DMS 273 (cell line): ENCODE measurements at regions not wholly inside any gene's neighbourhood (a gene's known extent, or its start where the extent isn't known, plus 50 kb on each side); places are given as distances from the start of the nearest gene placed in this dataset.
"Not testable (repeated sequence)": the region's sequence is repeated elsewhere in the genome, so short reads cannot be mapped to it uniquely, and the experiment has no call there.

Experiments used
- DNase-seq: peaks from one replicate; lab custom pipeline; 2025; ENCODE audit not compliant: unreplicated experiment; lab: John Stamatoyannopoulos, UW

DNA sequence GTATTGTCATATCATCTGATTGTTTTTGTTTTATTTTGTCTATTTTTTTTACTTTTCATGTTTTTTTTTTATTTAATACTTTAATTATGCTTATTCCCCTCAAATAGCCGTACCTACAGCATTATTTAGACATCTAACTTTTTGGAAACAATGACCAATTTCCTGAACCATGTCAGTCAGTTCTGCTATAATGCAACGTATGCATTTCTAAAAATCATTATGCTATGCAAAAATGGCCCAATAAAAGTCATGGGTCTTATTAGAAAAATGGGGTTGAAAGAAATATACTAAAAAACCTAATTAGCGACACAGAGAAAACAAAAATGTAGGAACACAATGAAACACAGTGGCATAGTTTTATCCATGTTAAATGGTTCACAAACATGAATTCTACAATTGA is 1454.7 kb downstream of the GRIK2 start:
- DNase-seq = no peak

DNA sequence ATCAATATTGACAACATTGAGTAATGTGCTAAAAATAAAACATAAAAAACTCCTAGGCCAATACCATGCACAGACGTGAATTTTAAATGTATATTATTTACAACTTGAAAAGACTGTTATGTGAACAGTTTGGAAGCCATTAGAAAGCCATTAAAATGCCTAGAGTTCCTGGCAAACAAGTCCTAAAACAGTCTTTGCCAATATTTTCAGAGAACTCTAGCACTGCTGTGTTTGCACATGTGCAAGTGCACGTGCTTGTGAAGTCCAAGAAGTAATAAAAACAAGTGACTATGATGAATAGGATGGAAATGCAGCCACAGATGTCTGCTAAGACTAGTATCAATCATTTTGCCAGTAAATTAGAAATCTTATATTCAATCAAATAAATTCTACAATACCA is 1447.6 kb downstream of the GRIK2 start:
- DNase-seq = no peak

DNA sequence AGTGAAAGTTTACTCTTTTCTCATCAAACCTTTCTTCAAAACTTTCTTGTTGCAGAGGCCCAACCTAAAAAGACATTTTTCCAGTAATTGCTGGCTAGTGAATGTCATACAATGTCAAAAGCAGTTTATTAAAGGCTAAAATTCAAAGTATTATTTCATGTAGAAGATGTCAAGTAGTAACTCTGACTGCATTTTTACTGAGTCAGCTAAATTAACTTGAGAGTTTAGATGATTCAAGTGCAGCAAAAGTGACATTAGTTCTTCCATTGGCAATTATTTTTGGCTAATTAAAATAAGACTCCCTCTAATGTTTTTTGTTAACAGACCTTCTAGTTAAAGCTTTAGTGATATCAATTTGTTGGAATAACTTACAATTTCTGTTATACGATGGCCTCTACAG is 1438.5 kb downstream of the GRIK2 start:
- DNase-seq = no peak

DNA sequence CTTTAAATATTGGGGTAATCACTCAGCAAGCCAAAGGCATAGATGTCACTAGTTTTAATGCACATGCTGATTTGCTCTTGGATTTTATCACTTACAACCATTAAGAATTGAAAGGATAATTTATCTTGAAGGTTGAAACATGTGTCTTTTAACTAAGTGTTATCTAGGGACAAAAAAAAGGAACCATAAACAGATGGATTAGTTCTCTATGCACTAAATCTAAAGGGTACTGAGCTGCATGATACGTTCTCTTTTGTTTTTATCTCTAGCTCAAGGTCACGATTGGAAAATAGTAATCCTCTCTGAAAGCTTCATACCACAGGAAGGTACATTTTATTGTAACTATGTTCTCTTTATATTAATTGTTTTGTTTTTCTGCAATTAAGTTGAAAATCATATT is 1426.6 kb downstream of the GRIK2 start:
- no peak for DNase-seq

DNA sequence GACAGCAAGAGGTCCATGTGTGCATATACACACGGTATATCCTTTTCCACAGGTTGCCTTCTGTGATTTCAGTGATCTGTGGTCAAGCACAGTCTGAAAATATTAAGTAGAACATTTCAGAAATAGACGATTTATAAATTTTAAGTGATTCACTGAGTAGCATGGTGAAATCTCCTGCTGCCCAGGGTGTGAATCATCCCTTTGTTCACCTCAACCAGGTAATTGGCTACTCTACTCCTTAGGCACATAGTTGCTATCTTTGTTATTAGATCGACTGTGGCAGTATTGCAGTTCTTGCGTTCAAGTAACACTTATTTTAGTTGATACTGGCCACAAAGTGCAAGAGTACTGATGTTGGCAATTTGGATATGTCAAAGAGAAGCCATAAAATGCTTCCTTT is 1421.7 kb downstream of the GRIK2 start:
- DNase-seq = no peak

DNA sequence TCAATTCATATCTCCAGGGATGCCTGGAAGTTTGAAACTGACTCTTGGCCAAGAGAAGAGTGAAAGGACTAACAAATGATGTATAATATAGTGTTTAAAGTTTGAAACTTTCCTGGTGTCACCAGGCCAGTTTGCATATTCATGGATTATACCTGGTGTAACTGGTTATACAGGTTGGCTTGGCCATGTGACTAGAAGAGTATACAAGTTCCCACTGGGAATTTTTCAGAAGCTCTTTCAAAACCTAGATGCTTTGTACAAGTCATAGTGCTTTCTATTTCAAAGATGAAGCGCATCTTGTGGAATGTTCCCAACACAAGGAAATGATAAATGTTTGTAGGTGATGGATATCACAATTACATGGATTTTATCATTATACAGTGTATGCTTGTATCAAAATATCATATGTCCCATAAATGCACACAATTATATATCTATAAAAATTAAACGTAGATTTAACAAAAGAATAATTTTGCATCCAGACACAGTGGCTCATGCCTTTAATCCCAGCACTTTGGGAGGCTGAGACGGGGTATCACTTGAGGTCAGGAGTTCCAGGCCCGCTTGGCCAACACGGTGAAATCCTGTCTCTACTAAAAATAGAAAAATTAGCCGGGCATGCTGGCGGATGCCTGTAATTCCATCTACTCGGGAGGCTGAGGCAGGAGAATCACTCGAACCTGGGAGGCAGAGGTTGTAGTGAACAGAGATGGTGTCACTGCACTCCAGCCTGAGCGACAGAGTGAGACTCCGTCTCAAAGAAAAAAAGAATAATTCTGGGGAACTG is 1420.2 kb downstream of the GRIK2 start:
- no peak for DNase-seq

DNA sequence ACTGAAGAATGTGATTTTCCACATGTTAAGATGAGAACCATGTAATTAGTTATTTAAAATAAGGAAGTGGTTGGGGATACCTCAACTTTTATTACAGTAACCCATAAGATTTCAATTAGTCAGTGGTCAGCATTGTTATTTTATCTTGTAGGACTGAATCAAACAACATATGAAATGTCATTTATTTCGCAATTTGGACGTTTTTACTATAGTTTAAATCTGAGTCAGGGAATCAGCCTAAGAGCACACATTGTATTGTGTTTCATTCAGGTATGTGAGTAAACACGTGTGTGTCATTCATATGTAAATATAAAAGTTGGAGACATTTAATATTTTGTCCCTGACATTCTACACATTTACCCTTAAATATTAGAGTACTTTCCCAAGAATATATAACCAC is 1418.7 kb downstream of the GRIK2 start:
- DNase-seq = no peak

DNA sequence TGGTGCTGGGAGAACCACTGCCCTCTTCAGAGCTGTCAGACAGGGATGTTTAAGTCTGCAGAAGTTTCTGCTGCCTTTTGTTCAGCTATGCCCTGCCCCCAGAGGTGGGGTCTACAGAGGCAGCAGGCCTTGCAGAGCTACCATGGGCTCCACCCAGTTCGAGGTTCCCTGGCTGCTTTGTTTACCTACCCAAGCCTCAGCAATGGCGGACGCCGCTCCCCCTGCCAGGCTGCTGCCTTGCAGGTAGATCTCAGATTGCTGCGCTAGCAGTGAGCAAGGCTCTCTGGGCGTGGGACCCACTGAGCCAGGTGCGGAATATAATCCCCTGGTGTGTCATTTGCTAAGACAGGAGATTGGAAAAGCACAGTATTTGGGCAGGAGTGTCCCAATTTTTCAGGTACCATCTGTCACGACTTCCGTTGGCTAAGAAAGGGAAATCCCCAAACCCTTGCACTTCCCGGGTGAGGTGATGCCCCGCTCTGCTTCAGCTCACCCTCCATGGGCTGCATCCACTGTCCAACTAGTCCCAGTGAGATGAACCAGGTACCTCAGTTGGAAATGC is 1415.5 kb downstream of the GRIK2 start:
- DNase-seq = not testable (repeated sequence)

DNA sequence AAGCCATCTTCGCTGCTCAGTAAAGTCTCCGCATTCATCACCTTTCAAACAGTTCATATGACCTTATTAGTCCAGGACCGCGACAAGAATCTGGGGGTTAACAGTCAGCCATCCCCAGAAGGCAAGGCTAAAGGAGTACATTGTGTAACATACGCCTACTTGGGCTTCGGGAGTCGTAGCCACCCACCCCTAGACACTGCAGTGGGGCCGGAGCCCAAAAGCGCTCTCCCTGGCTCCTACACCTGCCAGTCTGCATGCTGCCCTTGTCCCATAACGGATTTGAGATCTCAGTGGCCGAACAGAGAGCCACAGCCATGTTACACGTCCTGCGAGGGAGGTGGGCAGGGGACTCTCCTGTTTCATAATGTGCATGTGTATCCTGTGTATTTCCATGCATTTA is 1405.5 kb downstream of the GRIK2 start:
- no peak for DNase-seq

DNA sequence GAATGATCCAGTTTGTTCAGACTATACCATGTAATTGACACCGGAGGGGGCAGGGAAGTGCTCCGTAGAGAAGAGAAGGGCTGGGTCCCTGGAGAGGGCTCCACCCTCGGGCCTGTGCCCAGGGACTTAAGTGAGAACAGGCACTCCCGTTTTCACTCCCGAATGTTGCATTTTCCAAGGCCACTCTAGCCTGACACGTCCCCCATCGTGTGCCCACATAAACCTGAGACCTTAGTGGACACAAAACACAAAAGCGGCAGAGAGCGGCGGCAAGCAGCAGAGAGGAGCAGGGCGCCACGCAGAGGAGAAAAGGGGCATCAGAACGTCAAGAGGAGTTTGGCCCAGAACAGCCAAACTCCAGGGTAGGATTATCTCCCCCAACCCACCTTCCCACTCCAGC is 1405.1 kb downstream of the GRIK2 start:
- peak; percentile 44 for DNase-seq

DNA sequence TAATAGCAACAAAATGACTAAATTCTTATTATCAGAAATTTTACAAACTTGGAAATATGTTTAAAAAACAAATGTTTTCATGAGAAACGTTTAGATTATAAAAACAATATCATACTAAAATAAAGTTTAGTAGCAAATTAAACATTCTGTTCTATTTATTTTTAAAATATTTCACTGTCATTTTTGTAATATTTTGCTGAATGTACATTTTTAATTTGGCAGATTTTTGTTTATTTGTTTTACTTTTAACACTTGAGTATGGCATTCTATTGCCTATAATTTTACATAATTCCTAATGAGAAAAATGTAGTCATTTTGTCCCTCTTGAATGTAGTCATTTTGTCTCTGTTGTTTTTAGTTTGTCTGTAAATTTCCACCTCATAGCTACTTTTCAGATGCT is 1400.2 kb downstream of the GRIK2 start:
- no peak for DNase-seq

DNA sequence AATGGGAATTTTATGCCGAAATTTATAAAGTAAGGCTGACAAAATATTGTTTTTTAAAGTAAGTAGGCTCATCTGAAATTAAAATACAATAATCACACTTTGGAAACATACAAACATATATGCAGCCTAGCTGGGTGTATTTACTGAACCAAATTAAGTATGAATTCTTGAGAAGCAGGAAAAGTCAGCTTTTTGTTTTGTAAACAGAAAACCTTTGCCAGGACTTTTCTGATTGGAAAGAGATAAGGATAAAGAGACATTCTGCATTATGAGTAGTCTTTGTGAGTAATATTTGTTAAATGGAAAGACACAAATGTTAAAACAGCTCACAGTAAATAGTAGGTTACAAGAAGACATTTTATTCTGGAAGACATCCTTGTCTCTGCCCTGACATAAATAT is 1380.8 kb downstream of the GRIK2 start:
- DNase-seq = no peak

DNA sequence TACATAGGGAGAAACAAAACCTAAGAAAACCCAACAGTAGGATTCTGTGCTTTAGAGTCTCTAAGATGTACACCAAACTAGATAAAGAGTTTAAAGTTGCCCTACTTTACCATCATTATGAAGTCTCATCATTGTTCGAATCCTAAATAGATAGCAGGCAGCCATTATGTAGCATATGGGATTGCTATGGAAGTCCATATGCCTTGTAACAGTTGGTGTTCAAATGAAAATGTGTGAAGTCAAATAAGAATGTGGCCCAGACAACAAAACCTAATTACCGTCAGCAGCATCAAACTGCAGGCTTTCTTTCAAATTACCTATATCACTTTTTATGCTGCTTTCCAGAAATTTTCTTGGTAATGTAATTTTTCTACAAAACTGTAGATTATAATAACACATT is 1380.1 kb downstream of the GRIK2 start:
- DNase-seq = no peak

DNA sequence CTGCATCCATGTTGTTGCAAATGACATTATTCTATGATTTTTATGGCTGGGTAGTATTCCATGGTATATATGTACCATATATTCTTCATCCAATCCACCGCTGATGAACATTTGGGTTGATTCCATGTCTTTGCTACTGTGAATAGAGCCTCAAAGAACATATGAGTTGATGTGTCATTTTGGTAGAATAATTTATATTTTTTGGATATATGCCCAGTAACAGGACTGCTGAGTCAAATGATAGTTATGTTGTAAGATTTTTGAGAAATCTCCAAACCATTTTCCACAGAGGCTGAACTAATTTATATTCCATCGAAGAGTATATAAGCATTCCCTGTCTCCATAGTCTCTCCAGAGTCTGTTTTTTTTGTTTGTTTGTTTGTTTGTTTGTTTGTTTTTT is 1373.5 kb downstream of the GRIK2 start:
- DNase-seq = no peak

DNA sequence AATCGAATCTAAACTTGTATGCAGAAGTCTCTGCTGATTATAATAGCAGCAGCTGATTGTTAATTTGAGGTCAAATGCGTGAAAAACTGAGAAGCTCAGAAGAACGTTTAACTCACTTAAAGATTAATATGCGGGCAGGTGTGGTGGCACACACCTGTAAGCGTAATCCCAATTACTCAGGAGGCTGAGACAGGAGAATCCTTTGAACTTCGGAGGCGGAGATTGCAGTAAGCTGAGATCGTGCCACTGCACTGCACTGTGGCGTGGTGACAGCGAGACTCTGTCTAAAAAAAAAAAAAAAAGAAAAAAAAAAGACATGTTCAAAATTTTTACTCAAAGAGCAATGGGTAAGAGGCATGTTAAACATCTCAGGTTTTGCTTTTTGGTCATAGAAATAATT is 1370.8 kb downstream of the GRIK2 start:
- DNase-seq = no peak

DNA sequence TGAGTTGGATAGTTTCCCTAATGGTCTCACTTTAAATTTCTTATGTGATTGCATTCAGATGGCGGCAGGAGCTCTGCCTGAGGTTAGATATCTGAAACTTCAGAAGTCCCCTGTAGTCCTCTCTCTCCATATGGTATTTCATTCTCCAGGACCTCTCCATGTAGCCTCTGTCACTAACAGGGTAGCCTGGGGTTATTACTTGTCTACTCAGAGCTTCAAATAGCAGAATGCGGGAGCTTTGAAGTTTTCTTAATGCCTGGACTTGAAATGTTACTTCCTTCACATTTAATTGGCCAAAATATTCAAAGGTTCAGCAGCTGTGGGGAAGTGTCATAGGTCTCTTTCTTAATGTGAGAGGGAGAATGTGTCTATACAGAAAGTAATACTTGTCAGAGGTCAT is 1370.4 kb downstream of the GRIK2 start:
- DNase-seq = no peak

DNA sequence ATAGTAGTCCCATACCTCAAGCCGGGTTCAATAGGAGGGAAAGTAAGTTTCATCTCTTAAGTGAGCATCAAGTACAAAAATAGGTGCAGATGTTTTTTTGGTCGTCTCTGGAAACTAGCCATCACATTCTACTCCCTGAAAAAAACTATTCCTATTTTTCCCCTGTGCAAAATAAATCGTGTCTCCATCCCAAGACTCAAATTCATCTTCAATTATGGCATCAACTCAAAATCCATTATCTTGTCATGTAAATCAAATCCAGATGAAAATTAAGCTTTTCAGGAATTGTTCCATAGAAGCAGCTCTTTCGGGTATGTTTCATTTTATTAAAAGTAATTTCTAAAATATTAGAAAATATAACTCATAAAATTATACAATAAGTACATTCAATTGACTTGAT is 1368.4 kb downstream of the GRIK2 start:
- DNase-seq = no peak

DNA sequence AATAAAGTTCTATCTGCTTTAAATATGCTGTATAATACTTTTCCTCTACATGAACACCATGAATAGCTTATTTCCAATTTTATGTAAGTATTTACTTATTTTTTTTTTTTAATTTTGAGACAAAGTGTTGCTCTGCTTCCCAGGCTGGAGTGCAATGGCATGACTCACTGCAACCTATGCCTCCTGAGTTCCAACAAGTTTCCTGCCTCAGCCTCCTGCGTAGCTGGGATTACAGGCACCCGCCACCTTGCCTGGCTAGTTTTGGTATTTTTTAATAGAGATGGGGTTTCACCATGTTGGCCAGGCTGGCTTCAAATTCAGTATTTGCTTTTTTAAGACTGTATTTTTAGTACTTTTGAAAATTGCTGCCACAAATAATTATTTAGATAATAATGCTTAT is 1365.9 kb downstream of the GRIK2 start:
- DNase-seq = no peak

DNA sequence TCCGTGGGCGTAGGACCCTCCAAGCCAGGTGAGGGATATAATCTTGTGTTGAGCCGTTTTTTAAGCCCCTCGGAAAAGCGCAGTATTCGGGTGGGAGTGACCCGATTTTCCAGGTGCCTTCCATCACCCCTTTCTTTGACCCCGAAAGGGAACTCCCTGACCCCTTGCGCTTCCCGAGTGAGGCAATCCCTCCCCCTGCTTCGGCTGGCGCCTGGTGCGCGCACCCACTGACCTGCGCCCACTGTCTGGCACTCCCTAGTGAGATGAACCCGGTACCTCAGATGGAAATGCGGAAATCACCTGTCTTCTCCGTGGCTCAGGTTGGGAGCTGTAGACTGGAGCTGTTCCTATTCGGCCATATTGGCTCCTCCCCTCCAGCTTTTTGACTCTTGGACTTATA is 1365.0 kb downstream of the GRIK2 start:
- DNase-seq = not testable (repeated sequence)

DNA sequence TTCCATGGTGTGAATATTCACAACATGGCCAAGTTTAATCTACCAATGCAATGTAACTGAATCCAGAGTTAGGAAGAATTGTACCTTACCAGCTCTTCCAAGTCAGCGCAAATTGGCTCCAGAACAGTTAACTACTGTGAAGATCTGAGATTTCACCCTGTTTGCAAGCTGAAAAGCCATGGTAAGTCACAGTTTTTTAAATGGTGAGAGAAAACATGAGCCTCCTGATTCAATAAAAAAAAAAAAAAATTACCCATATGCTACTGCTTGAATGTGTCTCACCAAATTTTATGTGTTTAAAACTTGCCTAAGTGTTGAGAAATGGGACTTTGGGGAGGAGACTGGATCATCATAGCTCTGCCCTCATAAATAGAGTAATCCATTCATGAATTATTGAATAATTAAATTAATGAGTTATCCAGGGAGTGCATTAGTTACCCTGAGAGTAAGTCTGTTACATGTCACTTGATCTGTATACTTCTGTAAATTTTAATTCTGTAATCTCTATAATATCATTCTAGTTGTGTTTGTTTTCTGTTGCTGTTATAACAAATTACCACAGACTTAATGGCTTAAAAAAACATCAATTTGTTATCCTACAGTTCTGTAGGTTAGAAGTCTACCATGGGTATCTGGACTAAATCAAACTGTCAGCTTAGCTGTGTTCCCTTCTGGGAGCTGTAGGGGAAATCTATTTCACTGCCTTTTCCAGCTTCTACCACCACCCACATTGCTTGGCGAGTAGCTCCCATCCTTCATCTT is 1355.9 kb downstream of the GRIK2 start:
- DNase-seq = no peak

DNA sequence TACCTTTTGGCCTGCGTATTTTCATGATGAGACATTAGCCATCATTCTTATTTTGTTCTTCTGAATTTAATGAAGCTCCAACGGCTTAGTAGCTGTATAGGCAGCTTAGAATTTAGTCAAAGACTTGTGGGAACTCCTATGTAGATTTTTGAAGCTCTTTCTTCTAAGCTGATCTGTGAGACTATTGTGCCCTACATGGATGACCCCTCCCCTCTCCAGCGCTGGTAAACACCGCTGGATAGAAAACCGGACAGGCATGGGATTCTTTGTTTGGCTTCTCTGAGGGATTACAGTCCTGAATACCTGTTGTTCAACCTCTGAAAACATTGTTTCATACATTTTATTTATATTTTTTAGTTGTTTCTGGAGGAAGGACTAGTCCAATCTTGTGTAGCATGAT is 1353.4 kb downstream of the GRIK2 start:
- no peak for DNase-seq

DNA sequence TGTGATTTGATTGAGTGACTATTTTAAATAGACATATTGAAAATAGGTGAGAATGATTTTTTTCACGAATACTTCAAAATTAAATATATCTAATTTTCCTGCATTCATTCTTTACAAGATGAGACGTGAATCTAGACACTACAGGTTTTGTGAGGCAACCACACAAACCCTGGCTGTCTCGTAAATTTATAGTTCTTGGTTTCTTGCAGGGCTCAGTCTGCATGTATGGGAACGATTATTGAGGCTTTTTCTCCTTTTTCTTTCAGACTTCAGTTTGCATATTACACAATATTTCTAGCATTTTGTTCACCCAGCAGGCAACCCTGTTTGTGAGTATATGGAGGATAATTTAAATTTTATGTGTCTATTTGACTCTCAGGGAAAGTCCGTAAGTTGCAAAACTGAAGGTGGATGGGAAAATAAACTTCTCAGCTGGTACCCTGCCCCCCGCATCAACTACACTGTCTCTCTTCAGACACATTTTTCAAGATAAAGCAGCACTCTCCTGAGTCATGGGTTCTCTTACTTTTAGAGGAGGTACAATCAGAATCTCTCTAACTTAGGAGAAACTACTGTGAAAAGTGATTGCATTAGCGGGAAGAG is 1349.3 kb downstream of the GRIK2 start:
- DNase-seq = no peak
